Stimulated activated CD8-positive, alpha-beta memory T cell treated with anti-CD3 and anti-CD28 coated beads, Interleukin-15, amount 100 ng/mL, for 48 hours (primary cell): ENCODE measurements at regions not wholly inside any gene's neighbourhood (a gene's known extent, or its start where the extent isn't known, plus 50 kb on each side); places are given as distances from the start of the nearest gene placed in this dataset.
"Not testable (repeated sequence)": the region's sequence is repeated elsewhere in the genome, so short reads cannot be mapped to it uniquely, and the experiment has no call there.

ENCODE experiments used
- DNase-seq, 2 donors: peaks; one replicate each; pipeline ENCODE4 v3.0.0-alpha.2; 2020; ENCODE audit warnings: low read depth in 2 of 2

DNA sequence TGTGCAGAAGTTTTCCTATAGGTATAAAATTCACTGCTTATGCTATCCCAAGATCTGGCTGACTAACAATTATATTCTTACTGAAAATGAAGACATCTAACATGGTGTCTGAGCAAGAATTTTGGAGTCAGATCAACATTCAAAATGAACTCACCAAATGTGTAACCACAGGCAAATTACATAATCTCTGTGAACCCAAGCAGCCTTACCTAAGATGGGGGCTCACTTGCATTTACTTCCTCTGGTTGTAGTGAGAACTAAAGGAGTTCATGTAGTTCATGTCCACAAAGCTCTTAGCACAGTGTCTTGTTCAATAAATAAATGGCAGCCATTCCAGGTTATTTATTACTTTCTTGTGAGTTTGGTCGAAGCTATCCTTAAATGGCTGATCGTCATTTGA lies 163.9 kb upstream of the LCORL start:
- DNase-seq, result no peak

DNA sequence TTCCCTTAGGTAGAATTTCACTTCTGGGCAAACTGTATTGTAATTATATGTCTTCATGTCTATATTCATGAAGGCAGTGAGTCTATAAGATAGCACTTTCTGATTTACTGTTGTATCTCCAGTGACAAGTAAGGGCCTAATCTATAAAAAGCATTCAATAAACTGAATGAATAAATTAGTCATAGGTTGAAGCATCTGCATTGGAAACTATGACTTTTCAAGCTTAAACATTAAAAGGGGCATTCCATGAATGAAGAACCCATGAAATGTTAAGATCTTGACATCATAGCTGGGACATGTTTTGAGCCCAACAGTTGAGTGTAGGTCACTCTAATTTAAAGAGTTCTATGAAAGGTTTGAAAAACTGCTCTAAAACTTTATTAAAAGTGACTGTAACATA lies 159.3 kb upstream of the LCORL start:
- no peak for DNase-seq

DNA sequence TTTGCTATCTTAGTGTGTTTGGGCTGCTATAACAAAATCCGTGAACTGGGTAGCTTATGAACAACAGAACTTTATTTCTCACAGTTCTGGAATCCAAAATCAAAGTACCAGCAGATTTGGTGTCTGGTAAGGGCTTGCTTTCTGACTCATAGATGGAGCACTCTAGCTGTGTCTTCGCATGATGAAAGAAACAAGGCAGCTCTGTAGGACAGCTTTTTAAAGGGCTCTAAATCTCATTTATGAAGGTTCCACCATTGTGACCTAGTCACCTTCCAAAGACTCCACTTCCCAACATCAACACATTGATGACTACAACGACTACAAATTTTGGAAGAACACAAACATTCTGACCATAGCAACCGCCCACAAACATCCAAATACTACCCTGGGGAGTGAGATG lies 158.6 kb upstream of the LCORL start:
- no peak for DNase-seq

DNA sequence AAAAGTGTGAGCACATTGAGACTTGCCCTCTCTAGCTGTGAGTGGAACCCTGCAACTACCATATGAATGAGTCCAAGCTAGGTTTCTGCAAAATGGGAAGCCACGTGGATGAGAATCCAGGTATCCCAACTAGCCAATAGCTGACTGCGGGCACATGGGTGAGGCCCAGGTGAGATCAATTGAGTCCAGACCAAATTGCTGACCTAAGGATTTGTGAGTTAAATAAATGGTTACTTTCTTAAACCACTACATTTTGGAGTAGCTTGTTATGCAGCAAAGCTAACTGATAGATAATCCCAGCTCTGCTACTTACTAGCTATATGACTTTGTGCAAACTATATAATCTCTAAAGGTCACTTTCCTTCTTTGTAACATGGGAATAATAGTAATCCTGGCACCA lies 150.3 kb upstream of the LCORL start:
- DNase-seq, result no peak

DNA sequence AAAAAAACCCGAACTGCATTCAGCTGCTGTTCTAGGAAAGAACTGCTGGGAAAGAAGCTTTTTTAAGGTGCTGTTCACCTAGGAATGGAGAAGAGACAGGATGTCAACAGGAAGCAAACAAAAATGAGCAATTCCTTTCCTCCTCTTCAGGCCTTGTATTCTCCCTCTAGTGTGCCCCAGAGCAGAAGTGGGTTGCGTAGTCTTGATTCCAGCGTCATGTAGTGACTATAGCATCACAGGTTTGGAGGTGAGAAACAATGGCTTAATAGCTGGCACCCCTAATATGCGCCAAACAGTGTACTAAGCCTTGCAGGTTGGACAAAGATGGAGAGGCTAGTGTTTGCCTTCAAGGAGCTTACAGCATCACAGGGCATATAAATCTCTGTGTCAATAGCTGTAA lies 146.3 kb upstream of the LCORL start:
- no peak for DNase-seq

DNA sequence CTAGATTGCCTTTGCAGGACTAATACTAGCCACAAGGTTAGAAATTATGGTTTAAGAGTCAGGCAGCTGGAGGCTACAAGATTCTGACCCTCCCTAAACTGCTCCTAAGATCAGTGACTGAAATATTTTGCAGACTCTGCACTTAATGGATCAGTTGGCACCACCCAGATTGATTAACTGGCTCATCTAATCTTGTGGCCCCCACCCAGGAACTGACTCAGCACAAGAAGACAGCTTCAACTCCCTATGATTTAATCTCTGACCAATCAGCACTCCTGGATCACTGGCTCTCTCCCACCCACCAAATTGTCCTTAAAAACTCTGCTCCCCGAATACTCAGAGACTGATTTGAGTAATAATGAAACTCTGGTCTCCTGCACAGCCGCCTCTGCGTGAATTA lies 145.4 kb upstream of the LCORL start:
- DNase-seq, result no peak

DNA sequence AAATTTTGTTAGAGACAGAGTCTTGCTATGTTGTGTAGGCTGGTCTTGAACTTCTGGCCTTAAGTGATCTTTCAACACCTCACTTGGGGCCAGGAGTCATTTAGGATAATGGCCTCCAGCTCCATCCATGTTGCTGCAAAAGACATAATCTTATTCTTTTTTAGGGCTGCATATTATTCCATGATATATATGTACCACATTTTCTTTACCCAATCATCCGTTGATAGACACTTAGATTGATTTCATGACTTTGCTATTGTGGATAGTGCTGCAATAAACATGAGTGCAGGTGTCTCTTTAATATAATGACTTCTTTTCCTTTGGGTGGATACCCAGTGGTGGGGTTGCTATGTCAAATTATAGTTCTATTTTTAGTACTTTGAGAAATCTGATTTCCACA lies 140.9 kb upstream of the LCORL start:
- DNase-seq, result no peak

DNA sequence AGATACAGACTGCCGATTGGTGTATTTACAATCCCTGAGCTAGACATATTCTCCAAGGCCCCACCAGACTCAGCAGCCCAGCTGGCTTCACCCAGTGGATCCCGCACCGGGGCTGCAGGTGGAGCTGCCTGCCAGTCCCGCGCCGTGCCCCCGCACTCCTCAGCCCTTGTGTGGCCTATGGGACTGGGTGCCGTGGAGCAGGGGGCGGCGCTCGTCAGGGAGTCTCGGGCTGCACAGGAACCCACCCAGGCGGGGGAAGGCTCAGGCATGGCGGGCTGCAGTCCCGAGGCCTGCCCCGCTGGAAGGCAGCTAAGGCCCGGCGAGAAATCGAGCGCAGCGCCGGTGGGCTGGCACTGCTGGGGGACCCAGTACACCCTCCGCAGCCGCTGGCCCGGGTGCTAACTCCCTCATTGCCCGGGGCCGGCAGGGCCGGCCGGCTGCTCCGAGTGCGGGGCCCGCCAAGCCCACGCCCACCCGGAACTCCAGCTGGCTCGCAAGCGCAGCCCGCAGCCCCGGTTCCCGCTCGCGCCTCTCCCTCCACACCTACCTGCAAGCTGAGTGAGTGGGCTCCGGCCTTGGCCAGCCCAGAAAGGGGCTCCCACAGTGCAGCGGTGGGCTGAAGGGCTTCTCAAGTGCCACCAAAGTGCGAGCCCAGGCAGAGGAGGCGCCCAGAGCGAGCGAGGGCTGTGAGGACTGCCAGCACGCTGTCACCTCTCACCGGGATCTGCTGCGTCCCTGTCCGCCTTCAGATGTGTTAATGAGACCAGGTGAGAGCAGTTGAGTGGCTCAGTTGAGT lies 137.8 kb upstream of the LCORL start:
- not testable (repeated sequence) for DNase-seq

DNA sequence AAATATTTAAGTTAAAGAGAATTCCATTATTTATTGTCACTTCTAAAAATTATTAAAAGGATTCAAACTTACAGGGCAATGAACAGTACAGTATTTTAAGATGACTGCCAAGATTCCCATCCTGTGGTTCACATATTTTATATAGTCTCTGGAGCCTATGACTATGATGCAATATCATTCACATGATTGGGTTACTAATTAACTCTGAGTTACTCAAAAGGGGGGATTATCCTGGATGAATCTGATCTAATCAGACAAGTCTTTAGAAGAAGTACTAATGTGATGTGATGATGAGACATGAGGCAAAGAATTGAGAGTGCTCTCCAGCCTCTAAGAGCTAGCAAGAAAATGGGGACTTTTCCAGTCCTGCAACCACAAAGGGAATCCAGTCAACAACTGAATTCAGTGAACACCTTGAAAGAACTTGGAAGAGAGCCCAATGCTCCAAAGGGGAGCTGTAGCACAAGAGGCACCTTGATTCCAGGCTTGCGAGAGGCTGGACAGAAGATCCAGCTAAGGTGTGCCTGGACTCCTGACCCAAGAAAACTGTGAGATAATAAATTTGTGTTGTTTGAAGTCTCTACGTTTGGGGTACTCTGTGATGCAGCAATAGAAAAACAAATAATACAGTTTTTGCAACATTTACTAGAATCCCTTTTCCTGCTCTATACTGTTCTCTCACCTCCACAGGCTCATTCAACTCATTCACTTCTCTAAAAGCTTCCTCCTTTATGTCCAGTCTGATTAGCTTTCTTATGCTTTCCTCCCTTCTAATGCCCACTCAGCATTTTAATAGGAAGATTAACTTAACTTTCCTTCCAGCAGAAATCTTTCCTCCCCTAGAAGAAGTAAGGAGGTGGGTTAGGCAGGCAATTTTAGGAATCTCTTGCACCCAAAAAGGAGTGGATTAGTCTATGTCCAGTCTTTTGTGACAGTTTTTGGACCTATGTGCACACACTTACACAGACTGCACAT lies 133.8 kb upstream of the LCORL start:
- DNase-seq, result no peak

DNA sequence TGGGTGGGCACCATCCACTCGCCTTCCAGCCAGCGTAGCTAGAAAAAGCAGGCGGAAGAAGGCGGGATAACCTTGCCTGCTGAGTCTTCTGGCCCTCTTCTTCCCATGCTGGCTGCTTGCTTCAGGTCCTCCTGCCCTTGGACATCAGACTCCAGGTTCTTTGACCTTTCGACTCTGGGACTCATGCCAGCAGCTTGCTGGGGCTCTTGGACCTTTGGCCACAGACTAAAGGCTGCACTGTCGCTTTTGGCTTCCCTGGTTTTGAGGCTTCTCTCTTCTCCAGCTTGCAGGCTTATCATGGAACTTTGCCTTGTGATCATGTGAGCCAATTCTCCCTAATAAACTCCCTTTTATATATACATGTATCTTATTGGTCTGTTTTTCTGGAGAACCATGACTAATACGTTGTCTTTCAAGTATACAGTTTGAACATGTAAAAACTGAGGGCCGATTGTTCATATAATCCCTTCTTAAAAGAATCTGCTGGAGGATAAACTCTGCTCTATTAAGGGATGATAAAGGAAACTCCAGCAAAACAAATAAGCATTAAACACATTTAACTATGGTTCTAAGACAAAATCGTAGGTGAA lies 116.6 kb upstream of the LCORL start:
- no peak for DNase-seq

DNA sequence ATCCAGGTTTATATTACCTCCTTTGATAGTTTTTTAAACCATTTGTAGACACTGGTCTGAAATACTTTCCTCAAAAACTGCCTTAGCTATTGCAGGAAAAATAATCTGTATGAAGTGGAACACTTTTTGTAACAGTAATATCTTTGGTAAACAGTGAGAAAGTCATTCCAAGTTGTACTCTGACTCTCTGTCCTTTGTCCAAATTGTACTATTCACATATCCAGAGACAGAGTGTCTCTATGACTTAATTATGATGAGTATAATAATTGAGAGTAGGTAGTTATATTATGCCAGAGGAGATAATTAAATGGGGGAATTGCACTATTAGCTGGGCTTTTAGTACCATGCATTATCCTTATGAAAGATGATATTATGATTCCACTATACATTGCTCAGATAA lies 112.6 kb upstream of the LCORL start:
- DNase-seq, result no peak

DNA sequence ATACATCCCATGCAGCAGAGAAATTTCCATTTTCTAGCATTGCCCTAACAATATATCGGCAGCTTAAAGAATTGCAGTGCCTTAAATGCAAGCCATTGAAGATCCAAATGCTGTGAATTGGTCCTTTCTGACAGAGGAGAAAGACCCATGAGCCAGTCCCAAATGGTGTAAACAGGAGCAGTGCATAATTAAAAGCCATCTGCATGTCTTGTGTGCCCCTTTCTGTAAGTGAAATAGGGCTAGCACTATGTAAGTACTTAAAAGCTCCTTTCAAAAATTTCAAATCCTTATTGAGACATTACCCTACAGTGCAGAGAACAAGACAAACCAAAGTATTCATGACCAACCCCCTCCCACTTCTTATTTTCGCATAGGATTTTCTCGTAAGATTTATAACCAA lies 108.7 kb upstream of the LCORL start:
- DNase-seq, result no peak

DNA sequence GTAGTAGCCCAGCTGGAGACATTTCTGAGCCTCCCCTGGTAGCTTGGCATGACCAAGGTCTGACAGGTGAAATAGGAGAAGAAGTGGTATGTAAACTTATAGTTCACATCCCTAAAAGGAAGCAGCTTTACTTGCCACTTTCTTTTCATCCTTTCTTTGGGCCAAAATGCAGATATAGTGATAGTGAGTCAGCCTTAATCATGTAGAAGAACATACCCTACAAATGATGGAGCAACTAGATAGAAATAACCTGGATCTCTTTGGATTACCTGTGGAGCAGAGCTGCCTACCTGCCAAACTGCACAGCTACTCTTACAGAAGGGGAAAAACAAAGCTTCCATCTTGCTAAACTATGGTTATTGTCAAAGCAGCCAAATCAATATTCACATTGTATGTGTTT lies 106.7 kb upstream of the LCORL start:
- no peak for DNase-seq

DNA sequence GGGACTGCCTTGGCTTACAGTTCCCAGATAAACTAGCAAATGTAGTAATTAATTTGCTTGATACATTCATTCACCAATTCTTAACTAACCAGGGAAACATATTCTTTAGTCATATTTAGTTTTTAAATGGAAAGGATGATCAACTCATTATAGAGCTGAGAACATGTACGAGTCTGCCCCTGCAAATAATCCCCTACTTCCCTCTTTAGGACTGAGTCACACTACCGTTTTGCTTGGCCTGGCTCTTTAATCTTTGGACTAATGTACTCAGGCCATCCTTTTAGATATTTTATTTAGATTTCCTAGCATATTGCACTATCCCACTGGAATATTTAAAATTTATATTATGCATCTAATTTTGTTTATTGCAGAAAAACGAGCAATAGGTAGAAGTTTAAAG lies 105.5 kb upstream of the LCORL start:
- no peak for DNase-seq

DNA sequence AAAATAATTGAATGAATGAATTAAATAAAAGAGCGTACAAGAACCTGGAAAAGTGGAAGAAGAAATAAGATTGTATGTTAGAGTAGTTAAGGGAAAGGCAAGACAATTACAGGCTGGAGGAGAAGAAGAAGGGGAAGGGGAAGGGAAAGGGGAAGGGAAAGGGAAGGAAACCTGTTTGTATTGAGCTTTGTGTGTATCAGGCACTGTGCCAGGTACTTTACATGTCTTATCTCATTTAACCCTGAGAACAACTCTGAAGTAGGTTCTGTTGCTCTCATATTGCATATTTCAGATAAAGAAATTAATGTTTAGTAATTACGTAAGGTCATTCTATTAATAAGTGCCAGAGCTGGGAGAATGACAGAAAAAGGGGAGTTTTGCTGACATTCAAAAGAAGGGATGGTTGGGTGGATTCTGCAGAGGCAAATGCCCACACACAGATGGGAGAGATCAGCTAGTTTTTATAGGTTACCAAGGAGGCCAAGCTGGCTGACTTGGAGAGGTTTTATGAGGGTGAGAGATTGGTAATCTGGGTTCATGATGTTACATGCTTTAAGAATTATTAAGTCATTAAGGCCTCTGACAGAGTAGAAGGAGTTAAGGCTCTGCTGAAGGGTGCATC lies 92.3 kb upstream of the LCORL start:
- DNase-seq, result no peak

DNA sequence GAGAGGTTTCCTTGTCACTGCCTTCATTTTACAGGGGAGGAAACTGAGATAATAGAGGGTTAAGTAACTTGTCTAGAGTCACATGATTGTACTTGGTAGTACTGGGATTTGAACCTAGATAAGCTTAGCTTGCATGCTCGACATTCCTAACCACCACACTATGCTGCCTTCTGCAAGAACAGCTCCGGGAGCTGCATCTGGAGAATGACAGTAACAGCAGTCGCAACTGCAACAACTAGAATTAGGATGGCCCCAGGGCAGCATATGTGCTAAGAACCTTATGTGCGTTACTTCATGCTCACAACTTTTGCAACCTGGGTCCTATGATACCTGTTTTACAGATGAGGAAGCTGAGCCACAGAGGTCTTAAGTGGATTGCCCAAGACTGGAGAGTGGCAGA lies 89.5 kb upstream of the LCORL start:
- DNase-seq, result no peak

DNA sequence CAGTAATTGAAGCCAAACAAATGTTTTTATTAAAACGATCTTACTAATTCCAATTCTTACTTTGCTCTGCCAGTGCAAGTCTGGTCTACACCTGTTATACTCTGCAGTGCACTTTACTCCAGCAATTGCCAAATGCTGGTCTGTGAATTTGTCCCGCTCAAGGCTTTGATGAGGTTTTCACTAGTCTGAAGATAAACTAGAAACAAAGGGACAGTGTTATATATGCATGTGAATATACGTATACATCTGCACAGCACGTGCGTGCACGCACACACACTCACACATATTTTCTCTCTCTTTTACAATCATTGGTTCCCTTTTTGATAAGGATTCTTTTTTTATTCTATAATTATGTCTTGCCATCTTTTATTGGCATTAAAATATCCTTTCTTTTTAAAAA lies 88.5 kb upstream of the LCORL start:
- DNase-seq, result no peak

DNA sequence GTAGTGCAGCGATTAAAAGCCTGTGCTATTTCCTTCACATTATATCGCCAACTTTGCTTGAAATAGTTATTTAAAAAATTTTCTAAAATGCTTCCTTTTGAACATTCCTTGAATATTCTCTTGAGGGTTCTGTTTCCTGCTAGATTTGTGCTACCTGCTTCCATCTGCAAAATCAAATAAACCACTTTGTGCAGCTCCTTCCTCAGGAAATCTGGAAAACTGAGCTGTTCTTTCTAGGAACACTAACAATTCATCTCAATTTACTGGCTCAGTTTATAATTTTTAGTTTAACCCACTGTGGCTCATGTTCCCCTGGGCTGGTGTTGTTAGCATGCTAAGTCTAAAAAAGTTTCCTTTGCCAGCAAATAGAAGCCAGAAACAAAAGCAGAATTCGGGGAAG lies 88.1 kb upstream of the LCORL start:
- no peak for DNase-seq

DNA sequence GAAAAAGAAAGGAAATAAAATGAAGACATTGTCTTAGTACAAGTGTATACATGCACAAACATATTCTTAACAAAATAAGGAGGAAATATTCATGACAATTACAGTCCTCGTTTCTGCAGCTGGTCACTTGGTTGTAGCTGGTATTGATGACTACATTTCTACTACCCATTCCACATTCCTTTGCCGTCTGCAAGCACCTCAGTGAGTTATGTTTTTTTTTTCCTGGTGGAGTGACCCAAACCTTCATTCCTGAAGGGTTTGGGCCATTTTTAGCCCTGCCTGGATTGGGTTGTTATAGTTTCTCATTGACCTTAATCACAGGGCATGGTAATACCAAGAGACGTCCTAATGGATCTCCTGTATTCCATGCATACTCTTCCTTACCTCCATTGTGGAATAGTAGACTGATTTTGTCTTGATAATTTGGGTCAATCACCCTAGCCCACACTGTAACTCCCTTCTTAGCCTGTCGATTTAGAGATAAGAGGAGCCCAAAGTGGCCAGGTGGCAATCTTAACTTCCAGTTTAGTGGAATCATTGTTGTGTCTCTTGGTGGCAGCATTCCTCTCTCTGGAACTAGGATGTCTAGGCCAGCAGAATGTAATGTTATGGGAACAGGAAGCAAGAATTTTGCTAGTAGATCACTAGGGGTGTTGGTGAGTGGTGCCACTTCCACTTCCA lies 86.4 kb upstream of the LCORL start:
- not testable (repeated sequence) for DNase-seq

DNA sequence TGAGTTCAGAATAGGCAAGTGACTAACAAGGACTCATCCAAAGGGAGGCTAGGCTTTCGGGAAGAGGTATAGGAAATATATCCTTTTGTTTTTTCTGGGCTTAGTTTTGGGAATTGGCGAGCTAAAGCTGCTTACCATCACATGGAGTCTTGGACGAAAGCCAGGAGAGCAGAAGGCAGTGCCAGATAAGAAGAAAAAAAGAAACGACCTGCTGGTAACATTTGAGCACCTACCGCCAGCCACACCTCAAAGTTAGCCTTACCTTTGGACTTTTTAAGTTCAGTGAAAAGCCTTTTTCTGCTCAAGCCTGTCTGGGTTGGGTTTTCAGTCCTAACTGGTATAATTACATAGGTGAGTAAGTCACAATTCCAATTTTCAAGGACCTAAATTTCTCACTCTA lies 85.1 kb upstream of the LCORL start:
- DNase-seq, result no peak
